GM18867 (cell line): ENCODE measurements at regions not wholly inside any gene's neighbourhood (a gene's known extent, or its start where the extent isn't known, plus 50 kb on each side); places are given as distances from the start of the nearest gene placed in this dataset.

Source experiments
- ATAC-seq: cut with Tn5 transposase; IDR thresholded peaks from one replicate; pipeline ENCODE4 v1.9.1; 2021; ENCODE audit warnings: mild to moderate bottlenecking, moderate library complexity; ENCODE audit not compliant: unreplicated experiment

- ATAC-seq: no peak
These were observed 391.5 kb downstream of the IRS1 start for GRCh38 chr2:226408141-226408540.

GRCh38 chr2:226407135-226407534, 392.5 kb downstream of the IRS1 start:
- no peak for ATAC-seq

- ATAC-seq: no peak
These were observed 394.2 kb downstream of the IRS1 start for GRCh38 chr2:226405465-226405864.

GRCh38 chr2:226403369-226403768, 396.3 kb downstream of the IRS1 start:
- no peak for ATAC-seq

- no peak for ATAC-seq
These were observed 400.6 kb downstream of the IRS1 start for GRCh38 chr2:226399006-226399405.

GRCh38 chr2:226398580-226398979, 401.0 kb downstream of the IRS1 start:
- no peak for ATAC-seq

GRCh38 chr2:226396541-226396940, 403.1 kb downstream of the IRS1 start:
- ATAC-seq: no peak

GRCh38 chr2:226387499-226387942, 412.1 kb downstream of the IRS1 start:
- no peak for ATAC-seq

- ATAC-seq: no peak
These were observed 416.2 kb downstream of the IRS1 start for GRCh38 chr2:226383461-226383860.

GRCh38 chr2:226380679-226381078, 418.9 kb downstream of the IRS1 start:
- no peak for ATAC-seq

- no peak for ATAC-seq
These were observed 420.6 kb downstream of the IRS1 start for GRCh38 chr2:226378753-226379705.

- no peak for ATAC-seq
These were observed 423.0 kb downstream of the IRS1 start for GRCh38 chr2:226376516-226377180.

GRCh38 chr2:226366920-226367319, 432.7 kb downstream of the IRS1 start:
- no peak for ATAC-seq

- no peak for ATAC-seq
These were observed 435.4 kb downstream of the IRS1 start for GRCh38 chr2:226364217-226364616.

- ATAC-seq: no peak
These were observed 436.6 kb downstream of the IRS1 start for GRCh38 chr2:226362980-226363379.

- no peak for ATAC-seq
These were observed 439.0 kb downstream of the IRS1 start for GRCh38 chr2:226360658-226361057.

- no peak for ATAC-seq
These were observed 440.9 kb downstream of the IRS1 start for GRCh38 chr2:226358688-226359087.

- no peak for ATAC-seq
These were observed 441.8 kb downstream of the IRS1 start for GRCh38 chr2:226357816-226358215.

GRCh38 chr2:226355600-226355999, 444.0 kb downstream of the IRS1 start:
- no peak for ATAC-seq

GRCh38 chr2:226354434-226354833, 445.2 kb downstream of the IRS1 start:
- no peak for ATAC-seq

GRCh38 chr2:226352941-226353560, 446.6 kb downstream of the IRS1 start:
- no peak for ATAC-seq

- no peak for ATAC-seq
These were observed 447.9 kb downstream of the IRS1 start for GRCh38 chr2:226351711-226352110.
